Omental fat pad (tissue), 3 donors: ENCODE measurements at regions not wholly inside any gene's neighbourhood (a gene's known extent, or its start where the extent isn't known, plus 50 kb on each side); places are given as distances from the start of the nearest gene placed in this dataset.
"Not testable (repeated sequence)": the region's sequence is repeated elsewhere in the genome, so short reads cannot be mapped to it uniquely, and the experiment has no call there.

Experiments used
- ATAC-seq: fragments of 150-250 bp; one replicate; pipeline ENCODE4 v1.9.1; 2016; ENCODE audit warnings: mild to moderate bottlenecking, moderate library complexity; ENCODE audit not compliant: low FRiP score
- DNase-seq: peaks from one replicate; pipeline ENCODE4 v3.0.0-alpha.2; 2019; ENCODE audit warnings: low spot score
- TF ChIP-seq, protein P1 (sequence below), 3 donors: fragments of 450-650 bp; IDR thresholded peaks; one replicate each; pipeline ENCODE4 v1.5.1; 2016 to 2017; ENCODE audit warnings: antibody characterized with exemption in 3 of 3, mild to moderate bottlenecking in 3 of 3, moderate library complexity in 2 of 3

DNA sequence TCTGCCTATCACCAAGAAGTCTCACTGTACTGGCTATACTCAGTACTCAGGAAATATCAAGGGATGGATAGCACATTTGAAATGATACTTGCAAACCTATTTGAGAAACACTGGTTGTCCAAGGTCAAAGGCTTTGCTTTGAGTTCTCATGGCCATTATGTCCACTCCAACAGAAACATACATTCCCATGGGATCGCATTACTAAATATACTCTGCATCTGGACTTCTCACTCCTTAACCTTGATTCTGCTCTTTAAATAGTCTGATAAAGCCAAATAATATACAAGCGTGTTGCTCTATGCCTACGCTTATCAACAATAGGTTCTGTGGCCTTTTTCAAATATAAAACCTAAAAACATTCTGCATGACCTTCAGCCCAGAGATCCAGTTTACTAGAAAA lies 1054.8 kb downstream of the MRPL39 start:
- no peak for ATAC-seq
- DNase-seq = no peak
- TF ChIP-seq, protein P1, sequence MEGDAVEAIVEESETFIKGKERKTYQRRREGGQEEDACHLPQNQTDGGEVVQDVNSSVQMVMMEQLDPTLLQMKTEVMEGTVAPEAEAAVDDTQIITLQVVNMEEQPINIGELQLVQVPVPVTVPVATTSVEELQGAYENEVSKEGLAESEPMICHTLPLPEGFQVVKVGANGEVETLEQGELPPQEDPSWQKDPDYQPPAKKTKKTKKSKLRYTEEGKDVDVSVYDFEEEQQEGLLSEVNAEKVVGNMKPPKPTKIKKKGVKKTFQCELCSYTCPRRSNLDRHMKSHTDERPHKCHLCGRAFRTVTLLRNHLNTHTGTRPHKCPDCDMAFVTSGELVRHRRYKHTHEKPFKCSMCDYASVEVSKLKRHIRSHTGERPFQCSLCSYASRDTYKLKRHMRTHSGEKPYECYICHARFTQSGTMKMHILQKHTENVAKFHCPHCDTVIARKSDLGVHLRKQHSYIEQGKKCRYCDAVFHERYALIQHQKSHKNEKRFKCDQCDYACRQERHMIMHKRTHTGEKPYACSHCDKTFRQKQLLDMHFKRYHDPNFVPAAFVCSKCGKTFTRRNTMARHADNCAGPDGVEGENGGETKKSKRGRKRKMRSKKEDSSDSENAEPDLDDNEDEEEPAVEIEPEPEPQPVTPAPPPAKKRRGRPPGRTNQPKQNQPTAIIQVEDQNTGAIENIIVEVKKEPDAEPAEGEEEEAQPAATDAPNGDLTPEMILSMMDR (IDR thresholded peaks at IDR 0.05) = no peak

DNA sequence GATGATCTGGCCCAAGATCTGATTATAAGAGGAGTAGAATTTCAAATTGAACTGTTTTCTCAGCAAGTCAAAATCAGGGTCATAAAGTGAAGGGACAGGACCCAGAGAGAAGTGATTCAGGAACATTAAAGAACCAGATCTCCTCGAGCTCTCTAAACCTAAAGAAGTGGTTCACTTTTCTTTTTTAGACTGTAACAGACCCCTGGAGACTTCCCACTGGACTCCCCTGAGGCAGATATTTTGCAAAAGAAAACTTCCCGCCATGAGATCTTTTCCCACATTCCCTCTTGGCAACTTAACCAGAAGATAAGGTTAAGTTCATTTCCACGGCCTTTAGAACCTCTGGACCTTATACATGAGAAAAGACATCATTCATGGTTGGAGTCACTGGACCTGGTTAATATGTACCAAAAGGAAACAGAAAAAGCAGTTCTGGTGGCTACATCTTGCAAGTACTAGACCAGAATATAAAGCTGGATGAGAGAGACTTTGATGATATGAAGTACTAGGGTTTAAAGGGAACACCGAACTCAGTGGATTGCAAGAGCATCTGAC lies 1061.4 kb downstream of the MRPL39 start:
- DNase-seq (no peak), ATAC-seq (no peak)
- TF ChIP-seq, protein P1 (IDR thresholded peaks at IDR 0.05) = no peak

DNA sequence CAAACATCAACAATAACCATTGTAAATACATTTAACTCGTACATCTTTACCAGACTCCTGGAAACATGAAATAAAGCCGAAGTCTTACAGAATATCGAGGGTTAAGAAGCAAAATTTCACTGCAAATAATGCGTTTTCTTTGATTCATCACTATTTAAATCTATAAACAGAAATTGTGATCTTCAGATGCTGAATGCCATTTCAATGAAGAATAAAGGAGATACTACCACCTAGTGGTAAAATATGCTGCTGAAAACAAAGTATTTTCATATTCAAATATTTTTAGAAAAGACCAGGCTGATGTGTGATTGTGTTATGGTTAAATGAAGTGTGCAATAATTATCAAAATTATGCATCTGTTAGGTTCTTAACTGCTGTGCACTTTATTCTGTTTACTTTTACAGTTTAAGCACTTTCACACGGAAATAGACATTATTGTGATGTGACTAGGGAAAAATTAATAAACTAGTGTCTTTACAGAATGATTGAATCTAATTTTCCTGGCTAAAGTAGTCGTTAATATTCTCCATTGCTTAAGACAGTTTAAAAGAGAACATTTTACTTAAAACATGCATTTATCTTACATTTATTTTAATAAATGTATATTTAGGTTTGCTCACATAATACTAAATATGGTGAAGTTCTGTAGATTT lies 1093.1 kb downstream of the MRPL39 start:
- ATAC-seq (no peak), DNase-seq (no peak)
- TF ChIP-seq, protein P1 (IDR thresholded peaks at IDR 0.05) = no peak

DNA sequence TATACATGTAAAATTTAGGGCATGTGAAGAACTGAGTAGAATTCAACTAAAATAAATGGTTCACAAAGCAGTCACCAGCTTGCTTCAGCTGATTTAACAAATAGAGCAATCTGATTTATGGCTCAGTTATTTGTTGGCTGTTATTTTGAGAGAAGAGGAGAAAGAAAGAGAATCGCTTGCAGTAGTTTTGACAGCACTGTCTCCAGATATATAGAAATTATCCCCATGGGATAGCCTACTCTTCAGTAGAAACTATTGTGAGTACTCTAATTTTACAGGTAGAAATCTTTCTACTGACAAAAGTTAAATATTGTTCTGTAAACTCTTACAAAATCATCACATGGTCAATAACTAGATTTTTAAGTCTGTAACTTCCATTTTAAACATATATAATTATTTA lies 1098.2 kb downstream of the MRPL39 start:
- DNase-seq = no peak
- no peak for ATAC-seq
- TF ChIP-seq, protein P1 (IDR thresholded peaks at IDR 0.05) = no peak

DNA sequence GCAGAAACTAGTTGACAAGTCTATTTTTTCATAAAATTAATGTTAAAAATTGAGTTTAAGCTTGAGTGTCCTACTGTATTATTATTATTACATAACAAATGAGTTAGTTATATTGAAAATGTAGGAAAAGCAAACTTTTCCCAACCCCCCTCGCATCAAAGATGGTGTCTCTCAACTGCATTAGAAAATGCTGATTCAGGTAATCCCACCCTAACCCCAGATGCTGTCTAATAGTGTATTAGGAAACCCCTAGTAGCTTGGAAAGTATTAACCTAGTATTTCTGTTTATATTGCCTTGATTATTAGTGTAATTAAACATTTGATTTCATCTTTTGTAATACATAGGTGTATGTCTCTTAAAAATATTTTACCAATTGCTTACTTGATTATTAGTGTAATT lies 1120.3 kb downstream of the MRPL39 start:
- TF ChIP-seq, protein P1 (IDR thresholded peaks at IDR 0.05) = no peak
- no peak for ATAC-seq
- DNase-seq = no peak

DNA sequence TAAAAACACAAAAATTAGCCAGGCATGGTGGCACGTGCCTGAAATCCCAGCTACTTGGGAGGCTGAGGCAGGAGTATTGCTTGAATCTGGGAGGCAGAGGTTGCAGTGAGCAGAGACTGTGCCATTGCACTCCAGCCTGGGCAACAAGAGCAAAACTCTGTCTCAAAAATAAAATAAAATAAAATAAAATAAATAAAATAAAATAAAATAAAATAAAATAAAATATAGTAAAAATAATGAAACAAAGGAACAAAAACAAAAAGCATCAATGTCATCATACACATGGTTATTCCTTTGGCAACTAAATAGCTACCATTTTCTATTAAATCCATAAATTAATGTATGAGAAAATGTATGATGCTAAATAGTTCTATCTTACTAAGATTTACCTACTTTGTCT lies 1123.9 kb downstream of the MRPL39 start:
- not testable (repeated sequence) for DNase-seq, ATAC-seq

DNA sequence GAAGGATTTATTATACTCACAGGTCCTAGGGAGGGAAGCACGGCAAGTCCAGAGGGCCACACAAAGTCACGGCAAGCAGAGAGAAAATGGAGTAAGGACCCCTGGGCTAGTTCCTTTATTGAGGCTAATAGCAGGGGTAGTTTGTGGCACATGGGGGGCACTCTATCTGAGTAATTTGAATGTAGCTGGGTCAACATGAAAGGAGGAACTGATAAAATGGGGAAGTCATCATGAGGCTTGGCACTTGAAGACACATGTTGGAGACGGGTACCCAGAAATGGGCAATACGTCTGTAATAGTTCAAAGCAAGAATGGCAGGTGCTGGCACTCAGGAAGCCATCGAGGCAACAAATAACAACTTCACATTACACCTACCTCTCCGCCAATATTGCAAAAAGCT lies 1136.4 kb downstream of the MRPL39 start:
- ATAC-seq = no peak
- DNase-seq = no peak
- TF ChIP-seq, protein P1 (IDR thresholded peaks at IDR 0.05) = no peak
